ENCODE measurements at regions not wholly inside any gene's neighbourhood (a gene's known extent, or its start where the extent isn't known, plus 50 kb on each side); places are given as distances from the start of the nearest gene placed in this dataset.

DNA sequence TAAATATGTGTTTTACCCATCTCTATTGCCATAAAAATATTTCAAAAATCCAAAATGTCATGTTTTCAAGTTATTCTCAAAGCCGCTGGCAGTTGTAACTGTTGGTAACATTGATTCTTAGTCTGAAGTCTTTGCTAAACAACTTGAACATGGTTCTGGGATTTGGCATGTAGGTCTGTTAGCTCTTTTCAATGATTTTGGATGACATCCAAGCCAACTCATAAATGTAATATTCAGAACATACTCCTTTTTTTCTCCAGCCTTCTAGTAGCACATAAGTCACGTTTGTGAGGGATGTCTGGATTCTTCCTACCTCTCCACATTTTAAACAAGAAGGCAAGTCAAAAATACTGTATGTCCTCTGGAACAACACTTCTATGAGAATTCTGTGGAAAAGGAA is 305.3 kb downstream of the PRR32 start:
- H3K4me3 ChIP-seq (ENCODE audit: low read depth, low read length), result no peak overlapping the region

DNA sequence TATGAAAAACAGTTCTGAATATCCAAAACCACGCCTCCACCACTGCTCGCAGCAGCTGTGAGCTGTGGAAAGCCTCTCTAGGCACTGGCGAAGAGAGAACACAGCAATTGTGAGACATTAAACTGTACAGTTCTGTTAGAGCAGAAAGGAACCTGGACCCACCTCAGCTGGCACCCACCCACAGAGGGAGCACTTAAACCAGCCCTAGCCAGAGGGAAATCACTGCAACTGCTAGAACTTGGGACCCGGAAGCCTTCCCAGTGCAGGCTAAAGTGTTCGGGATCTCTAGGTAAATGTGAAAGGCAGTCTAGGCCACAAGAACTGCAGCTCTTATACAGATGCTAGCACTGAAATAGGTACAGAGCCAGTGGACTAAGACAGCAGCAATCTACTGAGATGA is 308.8 kb downstream of the PRR32 start:
- Histone ChIP-seq H3K9me3 (ENCODE audit: insufficient read depth, low read depth, low read length) (no peaks in the 10 kb centered on the region), H3K23ac (ENCODE audit: low read length) (no peak overlapping the region), H3K4me2 (ENCODE audit: low read length) (no peak overlapping the region), H4K91ac (ENCODE audit: low read depth, low read length) (no peak overlapping the region), H3K79me2 (ENCODE audit: control insufficient read depth, insufficient read depth, low read length, poor library complexity) (no peaks in the 10 kb centered on the region), H3K27me3 (ENCODE audit: insufficient read depth, low read length) (no peaks in the 10 kb centered on the region), H3K9ac (ENCODE audit: low read length) (no peak overlapping the region), H4K8ac (ENCODE audit: low read depth, low read length) (no peak overlapping the region), H2BK12ac (ENCODE audit: low read length) (no peak overlapping the region), H2AK5ac (ENCODE audit: low read length) (no peak overlapping the region), H3K27ac (ENCODE audit: low read depth, low read length) (no peak overlapping the region), H2BK5ac (ENCODE audit: low read depth, low read length, poor library complexity) (no peak overlapping the region), H3K18ac (ENCODE audit: low read length) (no peak overlapping the region), H3K4me3 (ENCODE audit: low read depth, low read length) (no peak overlapping the region), H4K12ac (ENCODE audit: low read depth, low read length) (no peak overlapping the region), H3K36me3 (ENCODE audit: control insufficient read depth in 1 of 2, insufficient read depth in 2 of 2, low read length in 2 of 2) (no peaks in the 10 kb centered on the region), H3K4ac (ENCODE audit: low read depth, low read length) (no peak overlapping the region), H2AFZ (ENCODE audit: insufficient read depth, low read length, poor library complexity) (no peak overlapping the region), H2BK120ac (ENCODE audit: insufficient read depth, low read length, poor library complexity) (no peak overlapping the region), H3K4me1 (ENCODE audit: control insufficient read depth in 1 of 2, insufficient read depth in 2 of 2, low read length in 2 of 2) (no peaks in the 10 kb centered on the region), H3K79me1 (ENCODE audit: low read length) (no peaks in the 10 kb centered on the region), H3K14ac (ENCODE audit: low read length) (no peak overlapping the region)
- DNase-seq, result no peak
- no CpG with 5 or more reads among the region's 5 CpGs for WGBS (ENCODE audit: extremely low coverage, insufficient coverage, insufficient read length)

More for the DNA sequence above, 305.3 kb downstream of the PRR32 start:
- Histone ChIP-seq H2BK5ac (ENCODE audit: low read depth, low read length, poor library complexity) (no peak overlapping the region), H3K4me2 (ENCODE audit: low read length) (no peak overlapping the region), H3K9me3 (ENCODE audit: insufficient read depth, low read depth, low read length) (no peaks in the 10 kb centered on the region), H3K27me3 (ENCODE audit: insufficient read depth, low read length) (no peaks in the 10 kb centered on the region), H3K79me1 (ENCODE audit: low read length) (no peaks in the 10 kb centered on the region), H2AK5ac (ENCODE audit: low read length) (no peak overlapping the region), H3K4ac (ENCODE audit: low read depth, low read length) (no peak overlapping the region), H3K23ac (ENCODE audit: low read length) (no peak overlapping the region), H3K36me3 (ENCODE audit: control insufficient read depth in 1 of 2, insufficient read depth in 2 of 2, low read length in 2 of 2) (no peaks in the 10 kb centered on the region), H4K8ac (ENCODE audit: low read depth, low read length) (no peak overlapping the region), H2BK12ac (ENCODE audit: low read length) (no peak overlapping the region), H4K12ac (ENCODE audit: low read depth, low read length) (no peak overlapping the region), H2BK120ac (ENCODE audit: insufficient read depth, low read length, poor library complexity) (no peak overlapping the region), H3K4me1 (ENCODE audit: control insufficient read depth in 1 of 2, insufficient read depth in 2 of 2, low read length in 2 of 2) (no peaks in the 10 kb centered on the region), H3K27ac (ENCODE audit: low read depth, low read length) (no peak overlapping the region), H2AFZ (ENCODE audit: insufficient read depth, low read length, poor library complexity) (no peak overlapping the region), H3K79me2 (ENCODE audit: control insufficient read depth, insufficient read depth, low read length, poor library complexity) (no peaks in the 10 kb centered on the region), H3K9ac (ENCODE audit: low read length) (no peak overlapping the region), H3K18ac (ENCODE audit: low read length) (no peak overlapping the region), H3K14ac (ENCODE audit: low read length) (no peak overlapping the region), H4K91ac (ENCODE audit: low read depth, low read length) (no peak overlapping the region)
- WGBS (ENCODE audit: extremely low coverage, insufficient coverage, insufficient read length), result no CpG with 5 or more reads among the region's 2 CpGs
- no peak for DNase-seq

DNA sequence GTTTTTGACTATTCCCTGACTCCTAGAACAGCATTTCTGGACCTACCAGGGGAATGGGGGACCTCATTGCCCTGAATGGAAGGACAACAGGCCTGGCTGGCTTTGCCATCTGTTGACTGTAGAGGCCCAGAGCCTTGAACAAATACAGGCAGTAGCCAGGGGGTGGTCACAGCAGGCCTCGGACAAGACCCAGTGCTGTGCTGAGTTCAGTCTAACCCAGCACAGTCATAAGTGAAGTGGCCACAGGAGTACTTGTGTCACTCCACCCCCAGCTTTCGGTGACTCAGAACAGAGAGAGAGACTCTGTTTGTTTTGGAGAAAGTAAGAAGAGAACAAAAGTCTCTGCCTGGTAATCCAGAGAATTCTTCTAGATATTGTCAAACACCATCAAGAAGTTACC is 310.0 kb downstream of the PRR32 start:
- Histone ChIP-seq H3K4me2 (ENCODE audit: low read length) (no peak overlapping the region), H3K23ac (ENCODE audit: low read length) (no peak overlapping the region), H3K4me3 (ENCODE audit: low read depth, low read length) (no peak overlapping the region), H3K9me3 (ENCODE audit: insufficient read depth, low read depth, low read length) (no peaks in the 10 kb centered on the region), H3K27me3 (ENCODE audit: insufficient read depth, low read length) (no peaks in the 10 kb centered on the region), H4K91ac (ENCODE audit: low read depth, low read length) (no peak overlapping the region), H2AK5ac (ENCODE audit: low read length) (no peak overlapping the region), H3K36me3 (ENCODE audit: control insufficient read depth in 1 of 2, insufficient read depth in 2 of 2, low read length in 2 of 2) (no peaks in the 10 kb centered on the region), H2BK5ac (ENCODE audit: low read depth, low read length, poor library complexity) (no peak overlapping the region), H3K4ac (ENCODE audit: low read depth, low read length) (no peak overlapping the region), H3K27ac (ENCODE audit: low read depth, low read length) (no peak overlapping the region), H3K79me2 (ENCODE audit: control insufficient read depth, insufficient read depth, low read length, poor library complexity) (no peaks in the 10 kb centered on the region), H4K8ac (ENCODE audit: low read depth, low read length) (no peak overlapping the region), H3K14ac (ENCODE audit: low read length) (no peak overlapping the region), H2BK120ac (ENCODE audit: insufficient read depth, low read length, poor library complexity) (no peak overlapping the region), H3K79me1 (ENCODE audit: low read length) (no peaks in the 10 kb centered on the region), H3K4me1 (ENCODE audit: control insufficient read depth in 1 of 2, insufficient read depth in 2 of 2, low read length in 2 of 2) (no peaks in the 10 kb centered on the region), H2BK12ac (ENCODE audit: low read length) (no peak overlapping the region), H2AFZ (ENCODE audit: insufficient read depth, low read length, poor library complexity) (no peak overlapping the region), H3K18ac (ENCODE audit: low read length) (no peak overlapping the region), H4K12ac (ENCODE audit: low read depth, low read length) (no peak overlapping the region), H3K9ac (ENCODE audit: low read length) (no peak overlapping the region)
- no CpG with 5 or more reads among the region's 2 CpGs for WGBS (ENCODE audit: extremely low coverage, insufficient coverage, insufficient read length)
- no peak for DNase-seq

DNA sequence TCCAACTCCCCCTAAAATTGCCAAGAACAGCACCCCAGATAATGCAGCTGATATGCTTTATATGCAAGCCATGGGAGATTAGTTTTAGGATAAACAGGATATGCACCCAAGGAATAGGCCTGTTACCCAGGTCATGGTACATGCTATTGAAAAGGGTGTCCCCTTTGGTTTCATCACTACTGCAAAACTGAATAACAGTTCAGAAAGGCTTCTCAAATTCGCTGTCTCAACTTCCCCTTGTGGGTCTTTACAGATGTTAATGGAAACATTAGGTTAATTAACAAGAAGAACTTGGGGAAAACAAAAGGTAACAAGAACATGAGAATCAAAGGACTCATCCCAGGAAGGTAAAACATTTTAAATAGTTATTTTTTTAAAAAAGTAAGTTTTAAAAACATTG is 318.7 kb downstream of the PRR32 start:
- Histone ChIP-seq H3K79me2 (ENCODE audit: control insufficient read depth, insufficient read depth, low read length, poor library complexity) (no peaks in the 10 kb centered on the region), H3K18ac (ENCODE audit: low read length) (no peak overlapping the region), H3K4me2 (ENCODE audit: low read length) (no peak overlapping the region), H3K4me3 (ENCODE audit: low read depth, low read length) (no peak overlapping the region), H3K27ac (ENCODE audit: low read depth, low read length) (no peak overlapping the region), H3K79me1 (ENCODE audit: low read length) (no peaks in the 10 kb centered on the region), H3K23ac (ENCODE audit: low read length) (no peak overlapping the region), H2BK12ac (ENCODE audit: low read length) (no peak overlapping the region), H2BK120ac (ENCODE audit: insufficient read depth, low read length, poor library complexity) (no peak overlapping the region), H3K36me3 (ENCODE audit: control insufficient read depth in 1 of 2, insufficient read depth in 2 of 2, low read length in 2 of 2) (no peaks in the 10 kb centered on the region), H3K9me3 (ENCODE audit: insufficient read depth, low read depth, low read length) (no peaks in the 10 kb centered on the region), H3K9ac (ENCODE audit: low read length) (no peak overlapping the region), H4K12ac (ENCODE audit: low read depth, low read length) (no peak overlapping the region), H2AK5ac (ENCODE audit: low read length) (no peak overlapping the region), H3K14ac (ENCODE audit: low read length) (no peak overlapping the region), H4K8ac (ENCODE audit: low read depth, low read length) (no peak overlapping the region), H3K4ac (ENCODE audit: low read depth, low read length) (no peak overlapping the region), H3K4me1 (ENCODE audit: control insufficient read depth in 1 of 2, insufficient read depth in 2 of 2, low read length in 2 of 2) (no peaks in the 10 kb centered on the region), H2BK5ac (ENCODE audit: low read depth, low read length, poor library complexity) (no peak overlapping the region), H3K27me3 (ENCODE audit: insufficient read depth, low read length) (no peaks in the 10 kb centered on the region), H2AFZ (ENCODE audit: insufficient read depth, low read length, poor library complexity) (no peak overlapping the region), H4K91ac (ENCODE audit: low read depth, low read length) (no peak overlapping the region)
- no CpG with 5 or more reads among the region's 1 CpG for WGBS (ENCODE audit: extremely low coverage, insufficient coverage, insufficient read length)
- no peak for DNase-seq

Measured in trophoblast cell (in vitro differentiated cells and primary cell).